Common myeloid progenitor, CD34-positive (primary cell): ENCODE measurements at regions not wholly inside any gene's neighbourhood (a gene's known extent, or its start where the extent isn't known, plus 50 kb on each side); places are given as distances from the start of the nearest gene placed in this dataset.

Source experiments
- CTCF ChIA-PET: fragments of 350-600 bp; sonication (Branson Sonifier 250); formaldehyde crosslinking; loops from one replicate; lab custom pipeline; 2021; ENCODE audit warnings: antibody characterized with exemption; lab: Charles Lee
- POLR2A ChIA-PET: fragments of 350-600 bp; sonication (Branson Sonifier 250); formaldehyde crosslinking; loops from one replicate; lab custom pipeline; 2021; ENCODE audit warnings: antibody characterized with exemption; lab: Charles Lee
- DNase-seq, 3 donors: peaks; one replicate each; pipeline versions ENCODE4 v3.0.0 to v3.0.0-alpha.2; 2013
- H3K27ac ChIP-seq, 2 experiments: 1 replicate in 1 of 2; 2 replicates in 1 of 2; pipeline ENCODE4 v1.7.0; 2013; ENCODE audit warnings: inconsistent platforms in 2 of 2, low read length in 2 of 2, mild to moderate bottlenecking in 2 of 2, low read depth in 1 of 2, moderate library complexity in 1 of 2; ENCODE audit not compliant: severe bottlenecking in 2 of 2, insufficient read depth in 1 of 2, poor library complexity in 1 of 2
- H3K27me3 ChIP-seq, 5 experiments: replicated peaks in 2 of 5; 1 replicate in 3 of 5; 2 replicates in 2 of 5; pipeline versions ENCODE4 v1.6.1 to v1.7.0; 2013; ENCODE audit warnings: low read length in 4 of 5, mild to moderate bottlenecking in 2 of 5, moderate library complexity in 2 of 5, inconsistent platforms in 1 of 5; ENCODE audit not compliant: insufficient read depth in 5 of 5, control insufficient read depth in 4 of 5
- H3K36me3 ChIP-seq, 4 experiments: 1 replicate in 2 of 4; 2 replicates in 2 of 4; pipeline versions ENCODE4 v1.6.1 to v1.7.0; 2013; ENCODE audit warnings: low read length in 3 of 4, control low read depth in 1 of 4, mild to moderate bottlenecking in 1 of 4; ENCODE audit not compliant: control insufficient read depth in 4 of 4, insufficient read depth in 4 of 4
- H3K4me1 ChIP-seq, 4 experiments: 1 replicate in 3 of 4; 2 replicates in 1 of 4; pipeline versions ENCODE4 v1.6.1 to v1.7.1; 2013; ENCODE audit warnings: low read length in 3 of 4, mild to moderate bottlenecking in 3 of 4, control low read depth in 1 of 4, inconsistent platforms in 1 of 4, moderate library complexity in 1 of 4; ENCODE audit not compliant: control insufficient read depth in 4 of 4, insufficient read depth in 4 of 4; ENCODE audit errors: control extremely low read depth in 1 of 4
- H3K4me3 ChIP-seq, 7 experiments: 1 replicate in 4 of 7; 2 replicates in 3 of 7; pipeline versions ENCODE4 v1.5.1 to v1.7.0; 2013; ENCODE audit warnings: mild to moderate bottlenecking in 7 of 7, low read length in 6 of 7, moderate library complexity in 6 of 7, inconsistent platforms in 2 of 7, low read depth in 2 of 7, control low read depth in 1 of 7; ENCODE audit not compliant: insufficient read depth in 4 of 7, control insufficient read depth in 1 of 7; ENCODE audit errors: extremely low read depth in 1 of 7
- H3K9me3 ChIP-seq, 5 experiments: 1 replicate in 4 of 5; 2 replicates in 1 of 5; pipeline versions ENCODE4 v1.6.1 to v1.7.1; 2013; ENCODE audit warnings: low read length in 4 of 5, mild to moderate bottlenecking in 2 of 5, inconsistent platforms in 1 of 5, low read depth in 1 of 5, moderate library complexity in 1 of 5; ENCODE audit not compliant: control insufficient read depth in 4 of 5, insufficient read depth in 2 of 5; ENCODE audit errors: control extremely low read depth in 1 of 5
- WGBS: methylation state at CpG from one replicate; pipeline ENCODE4 v1.1.5; 2013; ENCODE audit not compliant: insufficient coverage; 5-methylcytosine and 5-hydroxymethylcytosine counted together

DNA sequence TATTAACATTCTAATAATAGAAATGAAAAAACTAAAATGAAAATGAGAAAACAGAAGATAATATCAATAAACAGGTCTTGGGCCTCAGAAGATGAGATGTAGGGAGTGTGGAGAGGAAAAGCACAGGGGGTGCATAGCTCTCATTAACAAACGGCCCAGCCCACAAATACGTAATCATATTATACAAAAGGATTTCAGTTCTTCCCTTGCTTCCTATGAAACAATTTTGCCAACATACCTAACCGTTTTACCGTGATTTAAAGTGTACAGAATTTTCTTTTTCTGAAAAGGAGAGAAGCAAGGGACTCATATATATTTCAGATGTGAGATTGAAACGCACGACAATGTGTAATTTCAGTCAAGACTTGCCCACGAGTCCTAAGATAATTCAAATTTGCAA lies 136.0 kb downstream of the HFE start:
- Histone ChIP-seq H3K4me1 (peaks cover 15 to 57% (median 23%) of the 10 kb centered on the region in 4 experiments), H3K4me3 (peak overlapping the region in 6 of 7 experiments; percentile 81 to 99 (median 88)), H3K36me3 (peaks cover 0 to 11% (median 8%) of the 10 kb centered on the region in 4 experiments), H3K27ac (peak overlapping the region in 1 of 2 experiments; percentile 92), H3K9me3 (peaks cover 0 to 3% (median 0%) of the 10 kb centered on the region in 5 experiments), H3K27me3 (no peaks in the 10 kb centered on the region)
- ChIA-PET CTCF (interaction anchor here (0.7 to 2.8 kb wide), 7 partner anchors 10 to 100 kb away, joined by 3 to 7 read pairs (median 3); a partner anchor contains a TSS), POLR2A (interaction anchor here (0.5 to 3.2 kb wide), 6 partner anchors 8 to 38 kb away, joined by 3 to 17 read pairs (median 4); a partner anchor contains a TSS)
- WGBS: 0% methylated on average over 2 of the region's 7 CpGs
- DNase-seq: peak in 2 of 3 donors; percentile 42 to 48

DNA sequence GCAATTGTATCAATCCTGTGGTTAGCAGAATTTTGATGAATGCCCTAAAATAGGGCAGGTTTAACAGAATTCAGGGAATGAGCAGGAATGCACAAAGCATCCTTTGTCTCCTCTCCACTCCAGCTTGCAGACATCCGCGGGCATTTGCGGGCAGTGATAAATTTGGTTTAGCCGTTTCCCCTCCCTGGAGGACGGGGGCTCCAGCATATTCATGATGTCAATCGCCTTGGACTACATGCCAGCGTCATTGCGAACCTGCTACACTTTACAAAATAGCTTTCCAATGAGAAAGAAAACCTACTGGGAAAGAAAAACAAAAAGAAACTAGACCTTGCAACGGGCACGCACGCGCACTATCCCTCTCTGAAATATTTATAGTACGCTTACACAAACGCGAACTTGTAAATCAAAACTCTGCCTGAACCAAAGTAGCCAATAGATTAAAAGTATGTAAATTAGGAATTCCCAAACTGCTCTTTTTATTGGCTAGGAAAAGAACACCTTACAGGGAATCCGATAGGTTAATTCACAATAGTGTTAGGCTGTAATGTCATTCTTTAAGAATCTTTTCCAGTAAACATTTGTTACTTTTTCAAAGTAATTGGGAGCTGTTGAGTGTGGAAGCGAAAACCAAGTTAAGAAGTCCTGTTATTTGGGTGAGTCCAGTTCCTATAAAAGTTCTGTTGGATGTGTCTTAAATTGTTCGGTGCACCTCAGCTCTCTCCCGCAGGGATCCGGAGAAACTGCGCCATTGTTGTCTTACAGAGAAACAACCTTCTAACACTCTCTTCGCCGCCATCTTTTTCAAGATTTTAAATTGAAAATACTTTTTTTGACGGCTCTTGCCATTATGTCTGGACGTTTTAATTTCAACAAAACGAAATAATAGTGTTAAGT lies 136.7 kb downstream of the HFE start:
- Histone ChIP-seq H3K36me3 (peaks cover 0 to 11% (median 8%) of the 10 kb centered on the region in 4 experiments), H3K27me3 (no peaks in the 10 kb centered on the region), H3K27ac (peak overlapping the region; percentile 87 to 92), H3K9me3 (peaks cover 0 to 3% (median 0%) of the 10 kb centered on the region in 5 experiments), H3K4me3 (peak overlapping the region; percentile 34 to 99 (median 87)), H3K4me1 (peaks cover 15 to 51% (median 23%) of the 10 kb centered on the region in 4 experiments)
- 1% methylated on average over 11 of the region's 26 CpGs for WGBS
- POLR2A ChIA-PET: interaction anchor here (0.5 to 3.2 kb wide), 6 partner anchors 8 to 48 kb away, joined by 3 to 17 read pairs (median 4); a partner anchor contains a TSS
- DNase-seq: peak; percentile 85 to 92 (median 91)
- CTCF ChIA-PET: interaction anchor here (0.9 to 2.8 kb wide), 5 partner anchors 9 to 100 kb away, joined by 3 to 7 read pairs (median 3); no protein-coding TSS in a partner anchor

DNA sequence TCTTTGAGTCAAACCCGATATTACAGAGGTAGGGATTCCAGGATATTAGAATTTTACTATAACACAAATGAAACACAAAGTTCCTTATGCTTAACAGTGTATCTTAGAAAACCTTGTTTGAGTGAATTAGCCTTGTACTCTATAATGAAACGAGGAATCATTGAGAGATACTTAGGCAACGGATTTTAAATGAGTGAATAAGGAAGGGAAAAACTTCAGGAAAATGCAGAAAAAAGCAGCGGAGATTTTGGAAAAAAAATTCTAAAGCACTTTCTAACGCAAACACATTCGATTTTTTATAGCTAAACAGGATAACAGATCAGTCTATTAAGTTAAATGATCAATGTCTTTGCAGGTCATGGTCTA lies 137.3 kb downstream of the HFE start:
- CTCF ChIA-PET: interaction anchor here (1.1 to 2.8 kb wide), 3 partner anchors 9 to 41 kb away, joined by 3 to 7 read pairs (median 4); no protein-coding TSS in a partner anchor
- Histone ChIP-seq H3K27ac (peak overlapping the region; percentile 87 to 92), H3K4me1 (peaks cover 15 to 47% (median 23%) of the 10 kb centered on the region in 4 experiments), H3K36me3 (peaks cover 0 to 11% (median 8%) of the 10 kb centered on the region in 4 experiments), H3K27me3 (no peaks in the 10 kb centered on the region), H3K4me3 (peak overlapping the region in 6 of 7 experiments; percentile 81 to 99 (median 88)), H3K9me3 (peaks cover 0 to 3% (median 0%) of the 10 kb centered on the region in 5 experiments)
- no peak for DNase-seq
- no CpG with 5 or more reads among the region's 6 CpGs for WGBS
- POLR2A ChIA-PET: interaction anchor here (1.0 to 3.2 kb wide), 4 partner anchors 8 to 48 kb away, joined by 4 to 17 read pairs (median 4); a partner anchor contains a TSS

DNA sequence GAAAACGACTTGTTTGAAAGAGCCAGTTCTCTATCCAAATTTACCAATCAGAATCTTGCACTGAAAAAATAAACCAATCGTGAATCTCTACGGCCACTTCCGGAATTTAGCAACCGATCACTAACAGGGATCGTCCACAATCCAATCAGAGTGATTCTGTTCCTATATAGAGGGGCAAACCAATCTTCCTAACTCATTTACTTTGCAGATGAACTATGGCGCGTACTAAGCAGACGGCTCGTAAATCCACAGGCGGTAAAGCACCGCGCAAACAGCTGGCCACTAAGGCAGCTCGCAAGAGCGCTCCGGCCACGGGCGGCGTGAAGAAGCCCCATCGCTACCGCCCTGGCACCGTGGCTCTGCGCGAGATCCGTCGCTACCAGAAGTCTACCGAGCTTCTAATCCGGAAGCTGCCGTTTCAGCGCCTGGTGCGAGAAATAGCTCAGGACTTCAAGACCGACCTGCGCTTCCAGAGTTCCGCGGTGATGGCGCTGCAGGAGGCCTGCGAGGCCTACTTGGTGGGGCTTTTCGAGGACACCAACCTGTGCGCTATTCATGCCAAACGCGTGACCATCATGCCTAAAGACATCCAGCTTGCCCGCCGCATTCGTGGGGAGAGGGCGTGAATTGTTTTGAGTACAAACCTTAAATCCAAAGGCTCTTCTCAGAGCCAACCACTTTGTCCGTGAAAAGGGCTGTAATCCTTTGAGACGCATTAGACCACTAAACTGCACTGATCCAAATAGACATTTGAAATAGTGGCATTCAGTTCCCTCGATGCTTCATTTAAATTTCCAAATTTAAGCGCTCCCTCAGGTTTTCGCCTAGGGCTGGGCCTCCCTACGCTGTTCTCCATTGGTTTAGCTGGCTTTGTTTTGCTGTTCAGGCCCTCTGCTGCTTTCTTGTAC lies 138.0 kb downstream of the HFE start:
- CTCF ChIA-PET: interaction anchor here (1.1 to 2.8 kb wide), 4 partner anchors 8 to 42 kb away, joined by 3 to 7 read pairs (median 4); no protein-coding TSS in a partner anchor
- H3K4me3 ChIP-seq: peak overlapping the region in 5 of 7 experiments; percentile 27 to 99 (median 90)
- no peak overlapping the region for H3K27ac ChIP-seq
- H3K4me1 ChIP-seq: peaks cover 12 to 40% (median 19%) of the 10 kb centered on the region in 4 experiments
- DNase-seq: peak in 1 of 3 donors; percentile 24
- POLR2A ChIA-PET: interaction anchor here (1.0 to 3.2 kb wide), 3 partner anchors 9 to 47 kb away, joined by 4 to 17 read pairs (median 4); a partner anchor contains a TSS
- H3K27me3 ChIP-seq: no peaks in the 10 kb centered on the region
- H3K36me3 ChIP-seq: peaks cover 0 to 11% (median 8%) of the 10 kb centered on the region in 4 experiments
- 85% methylated on average over 50 of the region's 51 CpGs for WGBS
- H3K9me3 ChIP-seq: peaks cover 0 to 3% (median 0%) of the 10 kb centered on the region in 5 experiments

DNA sequence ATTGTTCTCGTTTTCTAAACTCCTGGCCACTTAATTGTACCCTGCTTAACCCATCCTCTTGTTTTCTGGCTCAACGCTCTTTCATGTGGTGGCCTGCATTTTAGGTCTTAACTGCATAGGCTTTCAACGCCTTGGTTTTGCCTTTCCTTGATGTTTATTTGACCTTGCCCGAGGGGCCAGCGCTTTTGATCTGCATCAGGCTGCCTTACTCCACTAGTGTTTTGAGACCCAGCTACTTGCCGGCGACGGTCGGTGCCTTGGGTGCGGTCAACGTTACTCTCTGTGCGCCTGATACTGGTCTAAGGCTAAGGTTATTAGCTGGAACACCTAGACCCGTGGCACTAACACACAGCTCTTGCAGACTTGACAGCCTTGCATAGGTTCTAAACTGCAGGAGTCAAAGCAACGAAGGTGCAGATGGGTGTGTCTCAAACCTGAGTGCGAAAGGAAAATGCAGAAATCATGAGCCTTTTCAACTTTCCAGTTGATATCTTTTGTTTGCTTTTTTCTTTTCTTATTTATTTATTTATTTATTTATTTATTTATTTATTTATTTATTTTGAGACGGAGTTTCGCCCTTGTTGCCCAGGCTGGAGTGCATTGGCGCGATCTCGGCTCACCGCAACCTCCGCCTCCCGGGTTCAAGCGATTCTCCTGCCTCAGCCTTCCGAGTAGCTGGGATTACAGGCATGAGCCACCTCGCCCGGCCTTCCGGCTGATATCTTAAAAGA lies 138.8 kb downstream of the HFE start:
- Histone ChIP-seq H3K36me3 (peaks cover 0 to 11% (median 8%) of the 10 kb centered on the region in 4 experiments), H3K4me1 (peaks cover 12 to 35% (median 20%) of the 10 kb centered on the region in 4 experiments), H3K27ac (no peak overlapping the region), H3K9me3 (peaks cover 0 to 3% (median 0%) of the 10 kb centered on the region in 5 experiments), H3K4me3 (peak overlapping the region in 1 of 7 experiments; percentile 87), H3K27me3 (no peaks in the 10 kb centered on the region)
- CTCF ChIA-PET: interaction anchor here (0.6 to 1.7 kb wide), 3 partner anchors 31 to 44 kb away, joined by 3 to 5 read pairs (median 4); no protein-coding TSS in a partner anchor
- 96% methylated on average over 26 of the region's 28 CpGs for WGBS
- no peak for DNase-seq
- POLR2A ChIA-PET: interaction anchor here (3.2 kb wide), 1 partner anchor 8 kb away, joined by 17 read pairs; a partner anchor contains a TSS
